ENCODE measurements at regions not wholly inside any gene's neighbourhood (a gene's known extent, or its start where the extent isn't known, plus 50 kb on each side); places are given as distances from the start of the nearest gene placed in this dataset.
"Not testable (repeated sequence)": the region's sequence is repeated elsewhere in the genome, so short reads cannot be mapped to it uniquely, and the experiment has no call there.

- peak; percentile 2 for DNase-seq
Observed at GRCh38 chr1:72462186-72462905, 180.0 kb upstream of the NEGR1 start.

- no peak for DNase-seq
Observed at GRCh38 chr1:72442262-72442661, 159.9 kb upstream of the NEGR1 start.

- DNase-seq, result no peak
Observed at GRCh38 chr1:72439036-72439435, 156.7 kb upstream of the NEGR1 start.

- no peak for DNase-seq
Observed at GRCh38 chr1:72438270-72438669, 155.9 kb upstream of the NEGR1 start.

GRCh38 chr1:72435025-72435424, 152.7 kb upstream of the NEGR1 start:
- DNase-seq, result peak; percentile 97

- no peak for DNase-seq
Observed at GRCh38 chr1:72434070-72434469, 151.7 kb upstream of the NEGR1 start.

- no peak for DNase-seq
Observed at GRCh38 chr1:72433591-72433990, 151.3 kb upstream of the NEGR1 start.

GRCh38 chr1:72432645-72433267, 150.4 kb upstream of the NEGR1 start:
- peak; percentile 36 for DNase-seq

GRCh38 chr1:72431810-72432209, 149.5 kb upstream of the NEGR1 start:
- no peak for DNase-seq

- not testable (repeated sequence) for DNase-seq
Observed at GRCh38 chr1:72428276-72428675, 145.9 kb upstream of the NEGR1 start.

- no peak for DNase-seq
Observed at GRCh38 chr1:72419229-72419628, 136.9 kb upstream of the NEGR1 start.

GRCh38 chr1:72412286-72412685, 129.9 kb upstream of the NEGR1 start:
- DNase-seq, result no peak

GRCh38 chr1:72399807-72400206, 117.5 kb upstream of the NEGR1 start:
- DNase-seq, result no peak

GRCh38 chr1:72397786-72398185, 115.4 kb upstream of the NEGR1 start:
- peak; percentile 26 for DNase-seq

GRCh38 chr1:72394457-72394856, 112.1 kb upstream of the NEGR1 start:
- DNase-seq, result no peak

GRCh38 chr1:72379072-72379471, 96.7 kb upstream of the NEGR1 start:
- no peak for DNase-seq

GRCh38 chr1:72375226-72375625, 92.9 kb upstream of the NEGR1 start:
- no peak for DNase-seq

GRCh38 chr1:72371259-72372035, 89.1 kb upstream of the NEGR1 start:
- DNase-seq, result no peak

- DNase-seq, result not testable (repeated sequence)
Observed at GRCh38 chr1:72370836-72371235, 88.5 kb upstream of the NEGR1 start.

GRCh38 chr1:72369069-72369757, 86.9 kb upstream of the NEGR1 start:
- DNase-seq, result no peak

GRCh38 chr1:72366466-72366865, 84.1 kb upstream of the NEGR1 start:
- DNase-seq, result no peak

GRCh38 chr1:72365693-72366092, 83.4 kb upstream of the NEGR1 start:
- no peak for DNase-seq

GRCh38 chr1:72362538-72362937, 80.2 kb upstream of the NEGR1 start:
- DNase-seq, result no peak
